ENCODE measurements at regions not wholly inside any gene's neighbourhood (a gene's known extent, or its start where the extent isn't known, plus 50 kb on each side); places are given as distances from the start of the nearest gene placed in this dataset.

- H3K4me3 ChIP-seq, result no peak overlapping the region
- no peaks in the 10 kb centered on the region for H3K27me3 ChIP-seq
- intact Hi-C loops (cut with DNase I), result no loop called here
These were observed 507.4 kb upstream of the JARID2 start for GRCh38 chr6:14738497-14738896.

GRCh38 chr6:14738933-14739332 is 506.9 kb upstream of the JARID2 start:
- Histone ChIP-seq H3K36me3 (replicated peaks in 1 of 2; ENCODE audit: insufficient read depth in 1 of 2, low read depth in 2 of 2) (no peaks in the 10 kb centered on the region), H3K4me1 (no peaks in the 10 kb centered on the region), H3K27me3 (no peaks in the 10 kb centered on the region), H3K4me3 (no peak overlapping the region), H3K9me3 (no peaks in the 10 kb centered on the region), H3K27ac (no peak overlapping the region)
- DNase-seq (no peak), ATAC-seq (no peak)
- no peak for TF ChIP-seq POLR2A (IDR thresholded peaks at IDR 0.05)
- TF ChIP-seq CTCF (IDR thresholded peaks at IDR 0.05), result no peak
- intact Hi-C loops (cut with DNase I), result no loop called here
- WGBS, 2 donors, result 60 to 75% methylated on average over 5 of the region's 5 CpGs

More at GRCh38 chr6:14738497-14738896, 507.4 kb upstream of the JARID2 start:
- Histone ChIP-seq H3K9me3 (no peaks in the 10 kb centered on the region), H3K27ac (no peak overlapping the region), H3K4me1 (no peaks in the 10 kb centered on the region), H3K36me3 (replicated peaks in 1 of 2; ENCODE audit: insufficient read depth in 1 of 2, low read depth in 2 of 2) (no peaks in the 10 kb centered on the region)
- TF ChIP-seq CTCF (IDR thresholded peaks at IDR 0.05), result no peak
- TF ChIP-seq POLR2A (IDR thresholded peaks at IDR 0.05), result no peak
- WGBS, 2 donors, result 83 to 89% methylated on average over 2 of the region's 2 CpGs
- DNase-seq (no peak), ATAC-seq (no peak)

GRCh38 chr6:14739827-14740226 is 506.0 kb upstream of the JARID2 start:
- no peak for ATAC-seq
- H3K4me1 ChIP-seq, result no peaks in the 10 kb centered on the region
- H3K27me3 ChIP-seq, result no peaks in the 10 kb centered on the region
- intact Hi-C loops (cut with DNase I), result no loop called here
- WGBS, 2 donors, result 65 to 77% methylated on average over 7 of the region's 7 CpGs
- TF ChIP-seq POLR2A (IDR thresholded peaks at IDR 0.05) (no peak), CTCF (IDR thresholded peaks at IDR 0.05) (no peak)
- no peak overlapping the region for H3K27ac ChIP-seq
- no peaks in the 10 kb centered on the region for H3K9me3 ChIP-seq
- DNase-seq, result no peak
- H3K4me3 ChIP-seq, result no peak overlapping the region
- no peaks in the 10 kb centered on the region for H3K36me3 ChIP-seq (replicated peaks in 1 of 2; ENCODE audit: insufficient read depth in 1 of 2, low read depth in 2 of 2)

- no peaks in the 10 kb centered on the region for H3K9me3 ChIP-seq
- H3K4me1 ChIP-seq, result no peaks in the 10 kb centered on the region
- WGBS, 2 donors, result 83% methylated on average over 2 of the region's 2 CpGs
- no peak overlapping the region for H3K4me3 ChIP-seq
- TF ChIP-seq CTCF (IDR thresholded peaks at IDR 0.05) (no peak), POLR2A (IDR thresholded peaks at IDR 0.05) (no peak)
- H3K27me3 ChIP-seq, result no peaks in the 10 kb centered on the region
- intact Hi-C loops (cut with DNase I), result no loop called here
- no peak overlapping the region for H3K27ac ChIP-seq
- no peaks in the 10 kb centered on the region for H3K36me3 ChIP-seq (replicated peaks in 1 of 2; ENCODE audit: insufficient read depth in 1 of 2, low read depth in 2 of 2)
- DNase-seq (no peak), ATAC-seq (no peak)
These were observed 503.7 kb upstream of the JARID2 start for GRCh38 chr6:14742171-14742570.

GRCh38 chr6:14742680-14743079 is 503.2 kb upstream of the JARID2 start:
- Histone ChIP-seq H3K4me3 (no peak overlapping the region), H3K4me1 (no peaks in the 10 kb centered on the region), H3K9me3 (no peaks in the 10 kb centered on the region), H3K27me3 (no peaks in the 10 kb centered on the region), H3K27ac (no peak overlapping the region), H3K36me3 (replicated peaks in 1 of 2; ENCODE audit: insufficient read depth in 1 of 2, low read depth in 2 of 2) (no peaks in the 10 kb centered on the region)
- ATAC-seq (no peak), DNase-seq (no peak)
- intact Hi-C loops (cut with DNase I), result no loop called here
- TF ChIP-seq CTCF (IDR thresholded peaks at IDR 0.05) (no peak), POLR2A (IDR thresholded peaks at IDR 0.05) (no peak)
- 78 to 97% methylated on average over 5 of the region's 5 CpGs for WGBS, 2 donors

Measured in body of pancreas (tissue), 4 donors.